Panc1 (cell line): ENCODE measurements at regions not wholly inside any gene's neighbourhood (a gene's known extent, or its start where the extent isn't known, plus 50 kb on each side); places are given as distances from the start of the nearest gene placed in this dataset.

Experiments
- ATAC-seq: fragments of 200-7000 bp; cut with Tn5 transposase; 2 replicates; pipeline ENCODE4 v1.9.1; 2020; ENCODE audit warnings: mild to moderate bottlenecking, moderate library complexity
- BruUV-seq: library from RNA; stranded (reverse); fragments of 400-500 nt; replicated peaks from 2 replicates; lab custom pipeline; 2021; lab: Mats Ljungman, UMichigan
- CTCF ChIA-PET: fragments of 300-600 bp; sonication (Branson Sonifier 250); formaldehyde crosslinking; loops from one replicate; lab custom pipeline; 2022; ENCODE audit warnings: antibody characterized with exemption; lab: Charles Lee
- POLR2A ChIA-PET: fragments of 300-600 bp; sonication (Branson Sonifier 250); formaldehyde crosslinking; loops from one replicate; lab custom pipeline; 2022; ENCODE audit warnings: antibody characterized with exemption; lab: Charles Lee
- DNase-seq: peaks from one replicate; pipeline ENCODE4 v3.0.0-alpha.2; 2010; ENCODE audit warnings: low read depth, low spot score
- H3K27ac ChIP-seq: 2 replicates; pipeline ENCODE4 v1.5.1; 2011; ENCODE audit warnings: mild to moderate bottlenecking, low read length, inconsistent platforms
- H3K27me3 ChIP-seq: fragments of 200-500 bp; sonication (Bioruptor generic); 2 replicates; pipeline ENCODE4 v1.6.0; 2014; ENCODE audit warnings: low read length, inconsistent platforms; ENCODE audit not compliant: control insufficient read depth, insufficient read depth
- H3K36me3 ChIP-seq: fragments of 200-500 bp; sonication (Bioruptor generic); 2 replicates; pipeline ENCODE4 v1.5.1; 2014; ENCODE audit warnings: inconsistent platforms, mild to moderate bottlenecking, low read length, moderate library complexity; ENCODE audit not compliant: control insufficient read depth, insufficient read depth
- H3K4me1 ChIP-seq: 2 replicates; pipeline ENCODE4 v1.5.1; 2011; ENCODE audit warnings: inconsistent platforms, mild to moderate bottlenecking, low read length, moderate library complexity; ENCODE audit not compliant: control insufficient read depth, insufficient read depth
- H3K4me3 ChIP-seq, 2 experiments: 2 replicates each; pipeline ENCODE4 v1.5.1; 2011 to 2012; ENCODE audit warnings: low read depth in 2 of 2, low read length in 2 of 2, mild to moderate bottlenecking in 2 of 2, inconsistent platforms in 1 of 2, moderate library complexity in 1 of 2
- H3K9me3 ChIP-seq: fragments of 200-500 bp; sonication (Bioruptor generic); 2 replicates; pipeline ENCODE4 v1.5.1; 2014; ENCODE audit warnings: low read depth, mild to moderate bottlenecking, inconsistent platforms, low read length, moderate library complexity; ENCODE audit not compliant: control insufficient read depth, insufficient read depth
- POLR2AphosphoS5 ChIP-seq: IDR thresholded peaks from 2 replicates; pipeline ENCODE4 v1.6.1; 2012; ENCODE audit warnings: mild to moderate bottlenecking, low read depth, low read length, moderate library complexity
- SIN3A ChIP-seq: IDR thresholded peaks from 2 replicates; pipeline ENCODE4 v1.6.1; 2012; ENCODE audit warnings: low read depth, mild to moderate bottlenecking, low read length, moderate library complexity, borderline replicate concordance; ENCODE audit not compliant: insufficient read depth
- TCF7L2 ChIP-seq: IDR thresholded peaks from 2 replicates; pipeline ENCODE4 v1.6.1; 2011; ENCODE audit warnings: mild to moderate bottlenecking, low read depth, low read length, inconsistent platforms
- in situ Hi-C: cut with HindIII; loops from 2 replicates; pipeline ENCODE4 v1.10.0; 2016; ENCODE audit warnings: low sequenced_read_pairs, low pct_unique_long_range_greater_than_20kb
- intact Hi-C: fragments of 100-400 bp; cut with micrococcal nuclease; formaldehyde crosslinking; loops from one replicate; pipeline ENCODE4 v1.10.0; 2022; ENCODE audit not compliant: unreplicated experiment
- TF ChIP-seq, protein P1 (sequence below), 2 experiments: IDR thresholded peaks; 2 replicates each; pipeline ENCODE4 v1.6.1; 2011 to 2012; ENCODE audit warnings: low read depth in 2 of 2, control low read depth in 1 of 2, low read length in 1 of 2, mild to moderate bottlenecking in 1 of 2, moderate library complexity in 1 of 2; ENCODE audit not compliant: insufficient read depth in 1 of 2
- TF ChIP-seq, protein P2 (sequence below): fragments of 450-650 bp; IDR thresholded peaks from 2 replicates; pipeline ENCODE4 v1.5.1; 2017; ENCODE audit warnings: mild to moderate bottlenecking

DNA sequence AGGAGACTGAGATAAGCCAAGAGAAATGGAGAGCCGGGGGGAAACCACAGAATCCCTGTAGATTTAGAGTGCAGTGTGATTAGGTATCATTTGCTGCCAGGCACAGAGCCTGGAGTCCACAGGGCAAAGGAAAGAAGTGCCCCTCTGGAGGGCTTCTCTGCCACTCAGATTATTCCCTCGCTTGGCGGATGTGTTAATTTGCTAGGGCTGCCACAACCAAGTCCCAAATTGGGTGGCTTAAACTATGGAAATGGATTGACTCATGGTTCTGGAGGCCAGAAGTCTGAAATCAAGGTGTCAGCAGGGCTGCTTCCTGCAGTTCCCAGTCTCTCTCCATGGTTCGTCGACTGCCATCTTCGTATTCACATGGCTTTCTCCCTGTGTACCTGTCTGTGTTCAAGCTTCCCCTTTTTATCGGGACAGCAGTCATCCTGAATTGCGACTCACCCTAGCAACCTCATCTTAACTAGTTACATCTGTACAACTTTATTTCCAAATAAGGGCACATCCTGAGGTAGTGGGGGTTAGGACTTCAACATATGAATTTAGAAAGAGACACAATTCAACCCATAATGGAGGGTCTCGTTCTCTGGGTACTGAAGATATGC lies 122.2 kb downstream of the ANKRD60 start:
- ATAC-seq (no peak), DNase-seq (no peak)
- in situ Hi-C loops (no loop called here), intact Hi-C loops (no loop called here)
- TF ChIP-seq, protein P1, sequence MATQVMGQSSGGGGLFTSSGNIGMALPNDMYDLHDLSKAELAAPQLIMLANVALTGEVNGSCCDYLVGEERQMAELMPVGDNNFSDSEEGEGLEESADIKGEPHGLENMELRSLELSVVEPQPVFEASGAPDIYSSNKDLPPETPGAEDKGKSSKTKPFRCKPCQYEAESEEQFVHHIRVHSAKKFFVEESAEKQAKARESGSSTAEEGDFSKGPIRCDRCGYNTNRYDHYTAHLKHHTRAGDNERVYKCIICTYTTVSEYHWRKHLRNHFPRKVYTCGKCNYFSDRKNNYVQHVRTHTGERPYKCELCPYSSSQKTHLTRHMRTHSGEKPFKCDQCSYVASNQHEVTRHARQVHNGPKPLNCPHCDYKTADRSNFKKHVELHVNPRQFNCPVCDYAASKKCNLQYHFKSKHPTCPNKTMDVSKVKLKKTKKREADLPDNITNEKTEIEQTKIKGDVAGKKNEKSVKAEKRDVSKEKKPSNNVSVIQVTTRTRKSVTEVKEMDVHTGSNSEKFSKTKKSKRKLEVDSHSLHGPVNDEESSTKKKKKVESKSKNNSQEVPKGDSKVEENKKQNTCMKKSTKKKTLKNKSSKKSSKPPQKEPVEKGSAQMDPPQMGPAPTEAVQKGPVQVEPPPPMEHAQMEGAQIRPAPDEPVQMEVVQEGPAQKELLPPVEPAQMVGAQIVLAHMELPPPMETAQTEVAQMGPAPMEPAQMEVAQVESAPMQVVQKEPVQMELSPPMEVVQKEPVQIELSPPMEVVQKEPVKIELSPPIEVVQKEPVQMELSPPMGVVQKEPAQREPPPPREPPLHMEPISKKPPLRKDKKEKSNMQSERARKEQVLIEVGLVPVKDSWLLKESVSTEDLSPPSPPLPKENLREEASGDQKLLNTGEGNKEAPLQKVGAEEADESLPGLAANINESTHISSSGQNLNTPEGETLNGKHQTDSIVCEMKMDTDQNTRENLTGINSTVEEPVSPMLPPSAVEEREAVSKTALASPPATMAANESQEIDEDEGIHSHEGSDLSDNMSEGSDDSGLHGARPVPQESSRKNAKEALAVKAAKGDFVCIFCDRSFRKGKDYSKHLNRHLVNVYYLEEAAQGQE (IDR thresholded peaks at IDR 0.05; ENCODE audit: insufficient read depth in 1 of 2, low read depth in 2 of 2, low read length in 1 of 2) = no peak
- TF ChIP-seq TCF7L2 = no peak
- TF ChIP-seq SIN3A = no peak
- TF ChIP-seq, protein P2, sequence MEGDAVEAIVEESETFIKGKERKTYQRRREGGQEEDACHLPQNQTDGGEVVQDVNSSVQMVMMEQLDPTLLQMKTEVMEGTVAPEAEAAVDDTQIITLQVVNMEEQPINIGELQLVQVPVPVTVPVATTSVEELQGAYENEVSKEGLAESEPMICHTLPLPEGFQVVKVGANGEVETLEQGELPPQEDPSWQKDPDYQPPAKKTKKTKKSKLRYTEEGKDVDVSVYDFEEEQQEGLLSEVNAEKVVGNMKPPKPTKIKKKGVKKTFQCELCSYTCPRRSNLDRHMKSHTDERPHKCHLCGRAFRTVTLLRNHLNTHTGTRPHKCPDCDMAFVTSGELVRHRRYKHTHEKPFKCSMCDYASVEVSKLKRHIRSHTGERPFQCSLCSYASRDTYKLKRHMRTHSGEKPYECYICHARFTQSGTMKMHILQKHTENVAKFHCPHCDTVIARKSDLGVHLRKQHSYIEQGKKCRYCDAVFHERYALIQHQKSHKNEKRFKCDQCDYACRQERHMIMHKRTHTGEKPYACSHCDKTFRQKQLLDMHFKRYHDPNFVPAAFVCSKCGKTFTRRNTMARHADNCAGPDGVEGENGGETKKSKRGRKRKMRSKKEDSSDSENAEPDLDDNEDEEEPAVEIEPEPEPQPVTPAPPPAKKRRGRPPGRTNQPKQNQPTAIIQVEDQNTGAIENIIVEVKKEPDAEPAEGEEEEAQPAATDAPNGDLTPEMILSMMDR = no peak
- no peak for TF ChIP-seq POLR2AphosphoS5
- Histone ChIP-seq H3K27ac (no peak overlapping the region), H3K4me3 (no peak overlapping the region), H3K4me1 (no peaks in the 10 kb centered on the region), H3K27me3 (no peaks in the 10 kb centered on the region), H3K36me3 (no peaks in the 10 kb centered on the region), H3K9me3 (no peaks in the 10 kb centered on the region)
- no TSS peak for BruUV-seq
- ChIA-PET POLR2A (no interaction called here), CTCF (no interaction called here)

DNA sequence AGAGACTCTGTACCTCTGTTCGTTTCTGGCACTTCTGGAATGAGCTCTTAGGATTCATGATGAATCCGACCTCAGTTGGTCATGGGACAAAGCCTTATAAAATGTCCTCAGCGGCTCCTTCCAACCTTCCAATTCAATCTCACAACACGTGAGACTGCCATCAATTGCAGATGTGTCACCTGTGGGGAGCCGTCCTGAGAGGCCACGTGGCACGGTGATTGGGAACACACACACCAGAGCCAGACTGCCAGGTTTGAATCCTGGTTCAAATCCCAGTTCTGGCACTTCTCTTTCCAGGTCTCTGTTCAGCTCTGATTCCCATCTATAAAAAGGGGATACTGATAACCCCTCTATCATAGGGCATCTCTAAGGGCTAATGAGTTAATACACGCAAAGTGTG lies 124.5 kb downstream of the ANKRD60 start:
- ATAC-seq (no peak), DNase-seq (no peak)
- BruUV-seq = no TSS peak
- intact Hi-C loops = no loop called here
- ChIA-PET CTCF (no interaction called here), POLR2A (no interaction called here)
- H3K27ac ChIP-seq = no peak overlapping the region
- in situ Hi-C loops = no loop called here
- no peak for TF ChIP-seq POLR2AphosphoS5
- TF ChIP-seq, protein P2 = no peak
- no peak for TF ChIP-seq SIN3A
- TF ChIP-seq, protein P1 (IDR thresholded peaks at IDR 0.05; ENCODE audit: insufficient read depth in 1 of 2, low read depth in 2 of 2, low read length in 1 of 2) = no peak
- no peak for TF ChIP-seq TCF7L2
- no peaks in the 10 kb centered on the region for H3K4me1 ChIP-seq
- H3K27me3 ChIP-seq = no peaks in the 10 kb centered on the region
- no peaks in the 10 kb centered on the region for H3K9me3 ChIP-seq
- no peaks in the 10 kb centered on the region for H3K36me3 ChIP-seq
- H3K4me3 ChIP-seq = no peak overlapping the region
